GM19395 (cell line): ENCODE measurements at regions not wholly inside any gene's neighbourhood (a gene's known extent, or its start where the extent isn't known, plus 50 kb on each side); places are given as distances from the start of the nearest gene placed in this dataset.
"Not testable (repeated sequence)": the region's sequence is repeated elsewhere in the genome, so short reads cannot be mapped to it uniquely, and the experiment has no call there.

Source experiments
- ATAC-seq: cut with Tn5 transposase; IDR thresholded peaks from one replicate; pipeline ENCODE4 v1.9.1; 2021; ENCODE audit warnings: mild to moderate bottlenecking, moderate library complexity; ENCODE audit not compliant: unreplicated experiment

GRCh38 chr4:119437515-119437914 is 115.6 kb upstream of the FABP2 start:
- ATAC-seq = not testable (repeated sequence)

DNA sequence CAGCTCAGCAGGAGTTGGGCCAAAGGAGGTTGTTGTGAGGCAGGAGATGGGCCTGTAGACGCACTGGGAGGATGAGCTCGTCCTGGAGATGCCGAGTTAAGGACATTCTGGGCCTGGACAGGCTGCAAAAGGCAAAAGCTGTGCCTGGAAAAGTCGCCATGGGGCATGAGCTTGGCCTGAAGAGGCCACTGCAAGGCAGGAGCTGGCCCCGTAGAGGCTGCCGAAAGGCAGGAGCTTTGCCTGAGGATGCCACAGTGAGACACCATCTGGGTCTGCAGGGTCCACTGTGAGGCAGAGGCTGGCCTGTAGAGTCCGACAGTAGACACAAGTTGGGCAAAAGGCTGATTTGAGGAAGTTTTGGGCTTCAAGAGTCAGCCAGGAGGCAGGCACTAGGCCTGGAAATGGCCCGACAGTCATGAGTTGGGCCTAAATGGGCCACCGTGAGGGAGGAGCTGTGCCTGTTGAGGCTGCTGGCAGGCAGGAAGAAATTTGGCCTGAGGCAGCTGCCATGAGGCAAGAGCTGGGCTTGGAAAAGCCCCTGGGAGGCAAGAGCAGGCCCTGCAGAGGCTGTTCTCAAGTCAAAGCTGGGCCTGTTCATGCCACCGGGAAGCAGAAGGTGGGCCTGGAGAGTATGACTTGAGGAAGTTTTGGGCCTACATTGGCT is 86.8 kb upstream of the FABP2 start:
- ATAC-seq = not testable (repeated sequence)

DNA sequence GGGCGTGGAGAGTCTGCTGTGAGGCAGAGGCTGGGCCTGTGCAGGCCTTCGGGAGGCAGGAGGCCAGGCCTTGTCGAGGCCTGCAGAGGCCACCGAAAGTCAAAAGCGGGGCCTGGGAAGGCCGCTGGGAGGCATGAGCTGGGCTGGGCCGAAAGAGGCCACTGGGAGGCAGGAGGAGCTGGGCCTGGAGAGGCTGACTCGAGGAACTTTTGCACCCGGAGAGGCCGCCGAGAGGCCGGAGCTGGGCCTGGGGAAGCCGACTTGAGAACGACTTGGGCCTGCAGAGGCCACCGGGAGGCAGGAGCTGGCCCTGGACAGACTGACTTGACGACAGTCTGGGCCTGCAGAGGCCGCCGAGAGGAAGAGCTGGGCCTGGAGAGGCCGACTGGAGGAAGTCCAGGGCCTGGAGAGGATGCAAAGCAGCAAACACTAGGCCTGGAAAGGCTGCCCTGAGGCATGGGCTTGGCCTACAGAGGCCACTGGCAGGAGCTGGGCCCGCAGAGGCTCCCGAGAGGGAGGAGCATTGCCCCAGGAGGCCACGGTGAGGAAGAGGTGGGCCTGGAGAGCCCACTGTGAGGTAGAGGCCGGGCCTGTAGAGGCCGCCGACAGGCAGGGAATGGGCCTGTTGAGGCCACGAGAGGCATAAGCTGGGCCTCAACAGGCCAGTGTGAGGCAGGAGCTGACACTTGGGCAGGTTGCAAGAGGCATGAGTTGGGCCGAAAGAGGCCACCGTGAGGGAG is 85.0 kb upstream of the FABP2 start:
- ATAC-seq = not testable (repeated sequence)

DNA sequence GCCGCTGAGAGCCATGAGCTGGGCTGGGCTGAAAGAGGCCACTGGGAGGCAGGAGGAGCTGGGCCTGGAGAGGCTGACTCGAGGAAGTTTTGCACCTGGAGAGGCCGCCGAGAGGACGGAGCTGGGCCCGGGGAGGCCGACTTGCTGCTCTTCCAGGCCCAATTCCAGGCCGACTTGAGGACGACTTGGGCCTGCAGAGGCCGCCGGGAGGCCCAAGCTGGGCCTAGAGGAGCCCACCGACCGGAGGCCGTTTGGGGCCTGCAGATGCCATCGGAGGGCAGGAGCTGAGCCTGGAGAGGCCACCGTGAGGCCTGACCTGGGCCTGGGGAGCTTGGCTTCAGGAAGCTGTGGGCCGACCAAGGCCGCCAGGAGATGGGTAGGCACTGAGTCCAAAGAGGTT is 84.1 kb upstream of the FABP2 start:
- not testable (repeated sequence) for ATAC-seq

DNA sequence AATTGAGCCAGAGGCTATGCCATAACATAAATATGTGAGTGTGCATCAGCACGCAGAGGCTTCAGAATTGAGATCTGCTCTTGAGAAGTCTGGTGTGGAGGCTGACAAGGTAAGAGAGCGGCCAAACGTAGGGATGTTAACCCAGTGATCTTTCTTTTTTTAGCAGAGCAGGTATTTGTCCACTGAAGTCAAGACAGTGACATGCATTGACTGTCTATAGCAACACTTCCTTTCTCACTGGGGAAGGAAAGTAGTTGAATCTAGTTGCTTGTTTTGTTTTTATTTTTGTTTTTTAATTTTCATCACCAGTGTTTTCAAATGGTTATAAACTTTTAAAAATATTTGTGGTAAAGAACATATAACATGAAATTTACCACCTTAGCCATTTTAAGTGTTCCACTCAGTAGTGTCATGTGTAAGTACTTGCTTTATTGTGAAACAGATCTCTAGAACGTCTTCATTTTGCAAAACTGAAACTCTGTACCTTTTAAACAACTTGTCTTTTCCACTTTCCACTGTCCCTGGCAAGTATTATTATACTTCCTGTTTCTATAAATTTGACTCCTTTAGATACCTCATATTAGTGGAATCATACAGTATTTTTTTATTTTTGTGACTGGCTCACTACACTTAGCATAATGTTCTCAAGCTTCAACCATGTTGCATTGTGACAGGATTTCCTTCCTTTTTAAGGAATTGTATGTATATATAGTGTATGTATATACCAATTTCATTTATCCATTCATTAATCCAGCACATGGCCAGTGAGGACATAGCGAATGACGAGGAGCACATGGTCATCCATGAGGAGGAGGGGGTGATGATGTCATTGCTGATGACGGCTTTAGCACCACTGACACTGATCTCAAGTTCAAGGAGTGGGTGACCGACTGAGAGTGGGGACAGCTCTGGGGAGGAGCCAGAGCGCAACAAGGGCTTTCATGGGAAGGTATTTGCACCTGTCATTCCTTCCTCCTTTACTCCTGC is 80.7 kb upstream of the FABP2 start:
- peak; percentile 97 for ATAC-seq

DNA sequence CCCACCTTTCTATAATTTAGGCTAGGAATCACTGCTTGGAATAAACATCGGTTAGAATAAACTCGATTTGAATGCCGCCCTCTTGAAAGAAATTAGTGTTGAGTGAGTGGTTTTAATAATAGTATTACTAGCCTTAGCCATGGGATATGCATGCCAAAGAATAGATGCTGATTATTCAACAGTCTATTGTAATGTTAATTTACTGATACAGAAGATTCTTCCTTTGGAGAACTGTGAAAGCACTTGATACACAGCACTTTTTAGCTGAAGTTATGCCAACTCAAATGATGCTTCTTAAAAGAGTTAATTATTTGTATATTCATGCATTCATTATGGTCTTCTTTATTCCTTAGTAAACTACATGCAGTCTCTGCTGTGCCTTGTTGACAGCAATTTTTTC is 73.8 kb upstream of the FABP2 start:
- not testable (repeated sequence) for ATAC-seq

GRCh38 chr4:119394826-119395225 is 72.9 kb upstream of the FABP2 start:
- no peak for ATAC-seq

DNA sequence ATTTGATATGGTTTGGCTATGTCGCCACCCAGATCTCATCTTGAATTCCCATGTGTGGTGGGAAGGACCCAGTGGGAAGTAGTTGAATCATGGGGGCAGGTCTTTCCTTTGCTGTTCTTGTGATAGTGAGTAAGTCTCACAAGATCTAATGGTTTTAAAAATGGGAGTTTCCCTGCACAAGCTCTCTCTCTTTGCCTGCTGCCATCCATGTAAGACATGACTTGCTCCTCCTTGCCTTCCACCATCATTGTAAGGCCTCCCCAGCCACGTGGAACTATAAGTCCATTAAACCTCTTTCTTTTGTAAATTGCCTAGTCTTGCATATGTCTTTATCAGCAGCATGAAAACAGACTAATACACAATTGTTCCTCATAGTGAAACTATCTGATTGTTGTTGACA is 66.9 kb upstream of the FABP2 start:
- not testable (repeated sequence) for ATAC-seq

GRCh38 chr4:119374616-119375015 is 52.7 kb upstream of the FABP2 start:
- not testable (repeated sequence) for ATAC-seq

- ATAC-seq = not testable (repeated sequence)
These were observed 50.6 kb upstream of the FABP2 start for GRCh38 chr4:119372316-119373062.
